Keratinocyte (primary cell): ENCODE measurements at regions not wholly inside any gene's neighbourhood (a gene's known extent, or its start where the extent isn't known, plus 50 kb on each side); places are given as distances from the start of the nearest gene placed in this dataset.
"Not testable (repeated sequence)": the region's sequence is repeated elsewhere in the genome, so short reads cannot be mapped to it uniquely, and the experiment has no call there.

Source experiments
- CTCF ChIP-seq, 3 experiments: IDR thresholded peaks in 1 of 3; conservative IDR thresholded peaks in 1 of 3; optimal IDR thresholded peaks in 1 of 3; 2 replicates in 2 of 3; 3 replicates in 1 of 3; pipeline versions ENCODE3 to v1.5.1; 2011; ENCODE audit warnings: low read length in 3 of 3, mild to moderate bottlenecking in 3 of 3, moderate library complexity in 2 of 3, control low read depth in 1 of 3, inconsistent platforms in 1 of 3; ENCODE audit not compliant: insufficient read depth in 2 of 3; ENCODE audit errors: extremely low read depth in 1 of 3
- EZH2 ChIP-seq: IDR thresholded peaks from one replicate; pipeline ENCODE4 v1.6.1; 2012; ENCODE audit warnings: inconsistent platforms, mild to moderate bottlenecking, low read length, moderate library complexity

GRCh38 chr17:45585037-45585733 lies 94.7 kb upstream of the PLEKHM1 start:
- peak in 2 of 3 experiments; percentile 31 to 49 for TF ChIP-seq CTCF (optimal IDR thresholded peaks at IDR 0.05 in 1 of 3, IDR thresholded peaks at IDR 0.05 in 1 of 3, conservative IDR thresholded peaks at IDR 0.05 in 1 of 3; ENCODE audit: extremely low read depth in 1 of 3, insufficient read depth in 2 of 3, low read length in 3 of 3)
- not testable (repeated sequence) for TF ChIP-seq EZH2
